HT-29 (cell line): ENCODE measurements at regions not wholly inside any gene's neighbourhood (a gene's known extent, or its start where the extent isn't known, plus 50 kb on each side); places are given as distances from the start of the nearest gene placed in this dataset.
"Not testable (repeated sequence)": the region's sequence is repeated elsewhere in the genome, so short reads cannot be mapped to it uniquely, and the experiment has no call there.

ENCODE experiments used
- DNase-seq: peaks from one replicate; pipeline ENCODE4 v3.0.0-alpha.2; 2015; ENCODE audit warnings: low spot score

DNA sequence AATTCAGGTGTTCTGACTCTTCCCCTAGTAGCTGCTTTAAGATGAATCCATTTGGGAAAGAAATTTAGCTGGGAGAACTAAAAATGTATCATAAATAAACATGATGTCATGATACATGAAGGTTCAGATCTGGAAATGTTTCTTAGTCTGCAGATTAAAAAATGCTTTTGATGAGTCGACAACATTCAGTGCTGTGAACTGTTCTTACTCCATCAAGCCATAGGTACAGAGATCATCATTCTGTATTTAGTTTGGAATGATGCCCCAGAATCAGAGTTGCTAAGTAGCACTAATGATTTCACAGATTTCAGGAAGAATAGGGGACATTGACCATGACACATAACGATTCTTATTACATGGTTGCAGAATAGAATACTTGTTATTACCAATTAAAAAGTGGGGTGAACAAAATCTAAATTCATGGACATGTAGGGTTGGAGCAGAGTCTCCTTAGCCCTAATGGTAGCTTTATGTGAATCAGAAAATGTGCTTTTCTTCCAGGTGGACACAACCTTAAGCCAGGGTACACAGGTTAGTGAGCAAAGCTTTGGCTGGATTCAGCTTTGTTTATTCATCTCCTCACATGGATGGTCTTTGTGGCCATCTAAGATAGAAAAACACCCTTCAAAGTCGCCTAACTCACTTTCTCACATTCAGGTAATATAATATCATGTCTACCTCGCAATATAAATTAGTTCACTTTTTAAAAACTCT lies 205.4 kb upstream of the SEL1L start:
- DNase-seq: no peak

GRCh38 chr14:81743605-81744004 lies 210.0 kb upstream of the SEL1L start:
- DNase-seq: no peak

- no peak for DNase-seq
Measured at GRCh38 chr14:81751198-81751597, 217.5 kb upstream of the SEL1L start.

- DNase-seq: no peak
Measured at GRCh38 chr14:81759541-81759940, 225.9 kb upstream of the SEL1L start.

DNA sequence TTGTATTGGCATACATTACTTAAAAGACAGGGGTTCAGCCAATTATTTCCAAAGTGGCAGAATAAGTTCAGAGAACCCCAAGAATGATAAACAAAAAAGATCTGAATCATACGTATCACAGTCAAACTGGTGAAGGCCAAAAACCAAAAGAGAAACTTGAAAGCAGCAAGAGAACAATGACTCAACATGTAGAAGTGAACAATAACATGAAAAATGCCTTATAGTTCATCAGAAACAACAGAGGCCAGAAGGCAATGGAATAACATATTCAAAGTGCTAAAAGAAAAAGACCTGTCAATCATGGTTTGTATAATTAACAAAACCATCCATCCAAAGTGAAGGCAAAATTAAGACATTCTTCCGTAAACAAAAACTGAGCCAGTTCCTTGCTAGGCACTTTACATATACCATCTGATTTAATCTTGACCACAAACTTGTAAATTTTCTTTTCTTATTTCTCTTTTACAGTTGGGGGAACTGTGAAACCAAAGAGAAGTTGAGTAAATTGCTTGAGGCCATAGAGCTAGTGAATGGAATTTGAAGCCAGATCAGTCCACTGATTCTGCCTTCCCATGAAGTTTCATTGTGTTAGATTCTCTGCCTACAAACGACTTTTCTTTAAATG lies 232.1 kb upstream of the SEL1L start:
- DNase-seq: no peak

DNA sequence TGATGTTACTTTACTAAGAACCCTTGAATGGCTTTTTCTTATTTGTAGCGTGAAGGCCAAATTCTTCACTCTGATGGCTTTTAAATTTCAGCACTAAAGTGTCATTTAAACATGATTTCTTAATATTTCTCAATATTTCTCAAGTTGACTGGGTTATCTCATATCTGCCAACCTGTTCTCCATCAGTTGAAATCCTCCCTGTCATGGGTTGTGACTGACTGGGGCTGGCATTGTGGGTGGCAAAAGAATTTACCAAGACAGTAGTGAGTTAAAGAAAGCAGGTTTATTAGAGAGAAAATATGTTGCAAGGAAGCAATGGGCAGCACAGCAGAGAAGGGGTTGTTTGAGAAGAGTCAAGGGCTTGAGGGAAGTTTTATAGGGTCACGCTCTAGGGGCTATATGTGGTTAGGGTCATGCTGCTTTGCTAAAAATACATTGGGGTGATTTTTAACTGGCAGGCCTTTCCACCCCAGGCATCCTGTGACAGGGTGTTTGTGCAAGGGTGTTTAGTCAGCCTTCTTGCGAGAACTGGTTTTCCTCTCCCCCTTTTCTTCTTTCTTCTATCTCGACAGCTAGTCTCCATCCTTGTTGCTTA lies 232.8 kb upstream of the SEL1L start:
- DNase-seq: no peak

DNA sequence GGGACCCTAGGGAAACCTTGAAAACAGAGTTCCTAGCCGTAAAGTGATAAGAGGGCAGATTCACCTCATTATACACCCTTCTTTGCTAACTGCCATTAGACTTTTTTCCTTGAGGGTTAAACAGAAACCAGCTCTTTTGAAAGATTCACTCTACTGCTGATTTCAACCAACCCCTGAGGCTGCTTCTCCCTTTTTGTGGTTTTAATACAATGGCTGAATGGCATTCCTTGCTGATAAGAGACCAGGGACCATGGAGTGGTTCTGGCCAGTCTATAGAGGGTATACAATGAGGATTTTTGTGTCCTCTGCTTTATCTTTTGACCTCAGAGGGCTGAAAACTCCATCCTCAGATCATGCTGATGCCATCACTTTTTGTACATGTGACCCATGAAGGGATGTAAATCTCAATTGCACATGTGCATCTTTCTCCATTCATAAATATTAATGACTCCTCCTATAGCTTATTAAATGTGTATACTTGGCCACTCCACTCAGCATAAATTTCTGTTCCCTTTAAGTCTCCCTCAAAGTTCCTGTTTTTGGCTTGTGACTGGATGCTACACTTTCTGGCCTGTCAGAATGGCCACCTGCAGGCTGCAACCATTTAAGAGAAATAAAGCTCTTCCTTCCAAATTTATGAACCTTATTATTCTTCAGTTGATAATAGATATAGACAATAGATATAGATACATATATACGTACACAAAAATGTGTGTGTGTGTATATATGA lies 233.8 kb upstream of the SEL1L start:
- DNase-seq: no peak

- DNase-seq: no peak
Measured at GRCh38 chr14:81771651-81772275, 238.1 kb upstream of the SEL1L start.

GRCh38 chr14:81772381-81772780 lies 238.7 kb upstream of the SEL1L start:
- no peak for DNase-seq

- no peak for DNase-seq
Measured at GRCh38 chr14:81776531-81776930, 242.9 kb upstream of the SEL1L start.

- not testable (repeated sequence) for DNase-seq
Measured at GRCh38 chr14:81781798-81782197, 248.1 kb upstream of the SEL1L start.

DNA sequence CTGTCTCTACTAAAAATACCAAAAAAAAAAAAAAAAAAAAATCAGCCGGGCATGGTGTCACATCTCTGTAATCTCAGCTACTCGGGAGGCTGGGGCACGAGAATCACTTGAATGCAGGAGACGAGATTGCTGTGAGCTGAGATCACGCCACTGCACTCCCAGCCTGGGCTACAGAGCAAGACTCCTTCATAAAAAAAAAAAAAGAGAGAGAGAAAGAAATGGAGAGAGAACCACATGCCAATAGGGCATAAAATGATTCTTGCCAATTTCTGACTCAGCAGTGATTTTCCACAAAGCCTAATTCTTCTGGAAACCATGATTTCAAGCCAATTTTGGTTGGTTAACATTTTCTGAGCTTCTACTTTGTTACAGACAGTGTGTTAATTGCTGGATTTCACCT lies 250.4 kb upstream of the SEL1L start:
- DNase-seq: no peak

DNA sequence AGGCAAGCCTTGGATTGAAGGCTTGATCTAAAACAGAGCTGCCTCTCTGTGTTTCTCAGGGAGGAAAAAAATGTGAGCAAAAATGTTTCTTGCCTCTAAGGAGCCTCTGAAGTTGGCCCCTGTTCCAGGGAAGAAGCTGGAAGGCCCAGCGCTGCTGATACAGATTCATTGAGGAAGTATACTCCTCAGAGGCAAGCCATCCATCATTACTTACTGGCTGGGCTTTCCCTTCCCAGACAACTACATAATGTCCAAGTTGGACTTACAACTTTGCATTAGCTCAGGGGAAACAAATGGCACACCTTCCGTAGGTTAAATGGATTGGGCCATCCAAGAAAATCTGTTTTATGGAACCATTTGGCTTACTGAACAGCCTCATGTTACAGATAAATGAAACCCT lies 263.7 kb upstream of the SEL1L start:
- DNase-seq: no peak

DNA sequence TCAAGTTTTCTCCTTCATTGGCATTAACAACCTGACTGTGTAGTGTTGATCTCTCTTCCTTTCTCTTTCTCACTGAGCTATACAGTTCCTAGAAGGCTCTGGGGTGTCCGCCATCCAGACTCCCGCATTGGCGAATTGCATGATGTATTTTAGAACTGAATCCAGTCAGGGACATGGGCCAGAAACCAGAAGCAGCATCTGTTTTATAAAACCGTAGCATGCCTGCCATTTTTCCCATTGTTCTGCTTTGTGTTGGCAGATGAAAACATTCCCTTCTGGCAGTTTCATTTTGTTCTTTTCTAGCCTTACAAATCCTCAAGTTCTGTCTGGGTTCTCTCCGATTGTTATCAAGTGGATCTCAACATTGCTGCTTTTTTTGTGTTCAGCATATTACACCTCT lies 268.3 kb upstream of the SEL1L start:
- no peak for DNase-seq

GRCh38 chr14:81802341-81802740 lies 268.7 kb upstream of the SEL1L start:
- DNase-seq: no peak

DNA sequence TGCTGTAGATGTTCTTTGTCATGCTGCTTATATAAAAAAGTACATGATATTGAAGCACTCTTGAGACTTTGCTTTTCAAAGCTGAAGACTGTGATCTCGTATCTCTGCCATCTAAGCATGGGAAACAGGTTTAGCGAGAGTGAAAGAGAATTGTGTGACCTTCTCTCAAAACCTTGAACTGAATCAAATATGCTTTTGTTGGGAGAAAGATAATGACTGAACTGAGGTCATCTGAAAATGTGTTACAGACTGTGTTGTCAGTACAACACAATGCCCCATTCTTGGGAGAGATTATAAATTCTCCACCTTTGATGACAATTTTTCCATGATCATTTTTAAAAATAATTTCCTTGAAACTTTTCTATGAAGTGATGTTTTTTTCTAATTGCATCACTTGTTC lies 272.1 kb upstream of the SEL1L start:
- DNase-seq: no peak

DNA sequence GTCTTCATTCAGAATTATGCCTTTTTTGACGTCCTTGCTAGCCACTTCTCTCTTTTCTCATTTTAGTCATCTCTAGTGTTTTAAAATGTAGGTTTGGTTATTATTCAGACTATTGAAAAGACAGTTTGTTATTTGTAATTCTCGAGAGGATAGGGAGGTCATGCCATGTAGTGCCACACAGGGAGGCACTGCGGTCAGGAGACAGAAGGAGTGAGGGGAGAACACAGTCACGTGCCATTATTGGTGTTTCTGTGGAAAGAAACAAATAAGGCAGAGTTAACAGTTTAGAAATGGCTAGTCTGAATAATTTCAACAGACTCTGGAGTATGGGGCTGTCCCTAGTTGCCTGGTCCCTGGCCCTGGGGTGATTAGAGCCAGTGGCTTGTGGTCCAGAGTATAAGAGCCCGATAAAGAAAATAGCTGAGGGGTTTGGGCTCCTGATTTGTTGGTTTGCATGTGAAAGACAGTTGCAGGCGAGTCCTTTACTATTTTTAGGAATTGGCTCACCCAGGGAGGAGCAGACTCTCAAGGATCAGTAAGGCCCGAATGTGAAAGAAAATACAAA lies 278.1 kb upstream of the SEL1L start:
- no peak for DNase-seq

- no peak for DNase-seq
Measured at GRCh38 chr14:81818271-81818670, 284.6 kb upstream of the SEL1L start.

- DNase-seq: no peak
Measured at GRCh38 chr14:81819344-81819743, 285.7 kb upstream of the SEL1L start.

DNA sequence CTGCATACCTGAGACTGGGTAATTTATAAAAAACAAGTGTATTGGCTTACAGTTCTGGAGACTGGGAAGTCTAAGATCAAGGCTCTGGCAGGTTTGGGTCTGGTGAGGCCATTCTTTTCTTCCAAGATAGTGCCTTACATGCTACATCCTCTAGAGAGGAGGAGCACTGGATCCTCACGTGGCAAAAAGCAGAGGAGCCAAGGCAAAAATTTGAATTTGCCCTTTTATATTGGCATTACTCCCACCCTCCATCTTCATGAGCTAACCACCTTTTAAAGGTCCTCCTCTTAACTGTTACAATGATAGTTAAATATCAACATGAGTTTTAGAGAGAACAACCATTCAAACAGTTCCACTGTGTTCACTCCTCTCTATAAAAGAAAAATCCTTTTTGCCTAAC lies 286.3 kb upstream of the SEL1L start:
- no peak for DNase-seq

DNA sequence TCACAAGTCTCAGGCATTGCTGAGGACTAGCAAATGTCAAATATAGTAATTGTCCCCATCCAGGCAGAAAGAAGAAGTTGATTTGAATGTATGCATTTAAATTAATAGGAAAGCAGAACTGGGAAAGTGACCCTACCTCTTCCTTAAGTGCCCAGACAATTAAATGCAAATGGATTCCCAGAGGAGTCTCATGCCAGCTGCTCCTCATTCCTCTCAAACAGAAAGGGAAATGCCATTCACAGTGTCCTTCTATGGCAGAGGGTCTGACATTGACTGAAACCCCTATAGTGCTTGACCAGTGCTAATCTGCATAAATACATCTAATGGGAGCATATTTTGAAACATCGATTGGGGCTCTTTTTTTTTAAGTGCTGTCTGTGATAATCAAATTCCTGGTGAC lies 292.4 kb upstream of the SEL1L start:
- no peak for DNase-seq

DNA sequence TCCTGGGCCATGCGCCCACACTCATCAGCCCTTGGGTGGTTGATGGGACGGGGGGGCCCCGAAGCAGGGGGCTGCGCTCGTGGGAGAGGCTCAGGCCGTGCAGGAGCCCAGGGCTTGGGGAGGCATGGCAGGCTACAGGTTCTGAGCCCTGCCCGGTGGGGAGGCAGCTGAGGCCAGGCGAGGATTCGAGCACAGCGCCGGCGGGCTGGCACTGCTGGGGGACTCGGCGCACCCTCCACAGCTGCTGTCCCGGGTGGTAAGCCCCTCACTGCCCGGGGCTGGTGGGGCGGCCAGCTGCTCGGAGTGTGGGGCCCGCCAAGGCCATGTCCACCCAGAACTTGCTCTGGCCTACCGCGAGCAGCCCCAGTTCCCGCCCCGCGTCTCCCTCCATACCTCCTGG lies 295.8 kb upstream of the SEL1L start:
- DNase-seq: no peak
